ENCODE measurements at regions not wholly inside any gene's neighbourhood (a gene's known extent, or its start where the extent isn't known, plus 50 kb on each side); places are given as distances from the start of the nearest gene placed in this dataset.

DNA sequence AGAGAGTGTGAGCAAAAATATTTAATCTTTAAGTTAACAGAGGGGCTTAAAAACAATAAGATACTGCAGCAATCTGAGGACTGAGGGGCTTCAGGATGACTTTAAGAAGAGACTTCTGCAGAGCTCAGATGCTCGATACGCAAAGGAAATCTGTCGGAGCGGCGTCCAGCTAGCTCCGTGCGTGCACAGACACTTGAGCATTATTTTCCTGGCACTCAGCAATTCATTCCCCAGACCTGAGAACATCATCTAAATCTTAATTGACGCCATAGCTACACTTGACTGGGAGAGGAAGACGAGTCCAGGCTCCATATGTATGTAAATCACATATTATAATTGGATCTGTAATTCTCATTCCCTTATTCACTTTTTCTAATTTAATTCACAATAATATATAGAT is 228.2 kb downstream of the SOD2 start:
- Mint-ChIP-seq H3K27ac (no peak overlapping the region), H3K4me1 (ENCODE audit: low read depth) (peaks cover 12% of the 10 kb centered on the region), H3K36me3 (ENCODE audit: low read depth) (no peaks in the 10 kb centered on the region), H3K9me3 (no peaks in the 10 kb centered on the region), H3K27me3 (peaks cover 16% of the 10 kb centered on the region), H3K4me3 (no peak overlapping the region)

DNA sequence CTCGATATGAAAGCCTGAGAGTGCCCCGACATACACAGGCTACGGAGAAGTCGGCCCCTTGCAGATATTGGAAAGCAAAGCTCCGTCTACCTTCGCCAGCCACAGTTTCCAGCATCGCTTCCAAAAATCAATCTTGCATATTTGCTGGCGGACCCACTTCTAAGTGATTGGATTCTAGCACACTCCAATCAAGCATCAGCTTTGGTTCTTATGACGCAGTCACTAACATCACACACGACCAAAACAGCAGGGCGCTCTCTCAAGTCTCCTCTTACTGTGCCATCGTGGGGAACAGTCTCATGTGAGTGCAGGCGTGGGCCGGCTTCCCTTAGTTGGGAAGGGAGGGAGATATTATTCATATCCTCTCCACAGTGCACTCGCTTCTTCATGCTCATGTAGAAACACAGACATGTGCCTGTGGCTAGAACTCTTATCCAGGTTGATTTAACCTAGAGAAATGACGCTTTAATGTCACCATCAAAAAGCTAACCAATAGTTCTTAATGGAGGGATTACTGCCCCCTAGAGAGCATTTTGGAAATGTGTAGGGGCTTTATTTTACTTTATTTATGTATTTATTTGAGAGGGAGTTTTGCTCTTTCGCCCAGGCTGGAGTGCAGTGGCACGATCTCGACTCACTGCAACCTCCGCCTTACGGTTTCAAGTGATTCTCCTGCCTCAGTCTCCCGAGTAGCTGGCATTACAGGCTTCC is 229.8 kb downstream of the SOD2 start:
- Mint-ChIP-seq H3K36me3 (ENCODE audit: low read depth) (no peaks in the 10 kb centered on the region), H3K4me1 (ENCODE audit: low read depth) (peaks cover 11% of the 10 kb centered on the region), H3K4me3 (no peak overlapping the region), H3K27ac (no peak overlapping the region), H3K27me3 (peaks cover 14% of the 10 kb centered on the region), H3K9me3 (no peaks in the 10 kb centered on the region)

DNA sequence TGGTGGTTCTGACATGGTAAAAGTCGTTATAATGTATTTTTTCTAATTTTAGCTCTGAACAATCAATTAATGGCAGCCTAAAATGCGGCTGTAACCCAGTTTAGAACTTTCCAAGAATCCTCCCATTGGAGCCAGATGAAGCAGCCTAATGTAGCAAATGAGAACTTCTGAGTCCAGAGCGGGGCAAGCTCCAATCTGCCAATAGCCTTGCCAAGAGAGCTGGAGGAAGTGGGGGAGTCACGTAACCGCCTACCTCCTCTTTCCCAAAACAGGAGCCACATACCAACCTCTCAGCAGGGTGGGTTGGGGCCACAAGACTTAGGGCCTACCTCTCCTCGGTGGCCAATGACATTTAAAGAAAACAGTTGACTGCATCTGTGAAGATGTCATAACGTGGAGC is 230.6 kb downstream of the SOD2 start:
- Mint-ChIP-seq H3K27me3 (peaks cover 12% of the 10 kb centered on the region), H3K27ac (no peak overlapping the region), H3K4me3 (no peak overlapping the region), H3K9me3 (no peaks in the 10 kb centered on the region), H3K36me3 (ENCODE audit: low read depth) (no peaks in the 10 kb centered on the region), H3K4me1 (ENCODE audit: low read depth) (peaks cover 4% of the 10 kb centered on the region)

DNA sequence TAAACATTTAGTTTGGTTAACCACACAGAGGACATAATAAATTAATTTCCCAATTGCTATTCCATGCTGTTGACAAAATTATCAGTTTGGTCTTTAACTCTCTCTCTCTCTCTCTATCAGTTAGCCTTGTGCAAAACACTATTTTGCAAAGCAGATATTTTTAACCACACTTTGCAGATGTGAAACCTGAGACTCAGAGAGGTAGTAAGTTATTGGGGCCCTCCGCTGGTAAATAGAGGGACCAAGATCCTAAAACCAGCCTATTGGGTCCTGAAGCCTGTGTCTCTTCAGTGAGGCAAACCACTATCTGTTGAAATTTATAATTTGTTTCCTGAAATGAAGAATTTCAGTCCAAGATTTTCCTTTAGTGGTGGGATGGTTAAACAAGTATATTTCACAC is 231.0 kb downstream of the SOD2 start:
- peaks cover 10% of the 10 kb centered on the region for H3K27me3 Mint-ChIP-seq
- no peaks in the 10 kb centered on the region for H3K4me1 Mint-ChIP-seq (ENCODE audit: low read depth)
- H3K4me3 Mint-ChIP-seq = no peak overlapping the region
- H3K9me3 Mint-ChIP-seq = no peaks in the 10 kb centered on the region
- no peak overlapping the region for H3K27ac Mint-ChIP-seq
- no peaks in the 10 kb centered on the region for H3K36me3 Mint-ChIP-seq (ENCODE audit: low read depth)

DNA sequence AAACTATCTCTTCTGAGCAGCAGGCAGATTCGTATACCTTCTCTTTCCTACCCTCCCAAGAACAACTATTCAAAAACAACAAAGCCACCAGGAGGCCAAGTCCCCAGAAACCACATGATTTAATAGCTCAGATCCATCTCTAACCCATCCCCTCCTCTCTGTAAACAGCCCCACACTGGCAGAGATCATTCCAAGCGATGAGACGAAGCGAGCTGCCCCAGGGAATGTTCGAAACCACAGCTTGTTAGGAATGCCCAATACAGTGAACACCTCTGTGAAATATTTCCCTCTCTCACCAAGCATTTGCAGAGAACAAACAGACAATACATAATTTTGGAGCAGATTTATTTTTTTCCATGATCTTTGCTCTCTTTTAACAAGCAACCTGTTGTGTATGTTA is 231.8 kb downstream of the SOD2 start:
- no peak overlapping the region for H3K4me3 Mint-ChIP-seq
- no peaks in the 10 kb centered on the region for H3K9me3 Mint-ChIP-seq
- no peaks in the 10 kb centered on the region for H3K36me3 Mint-ChIP-seq (ENCODE audit: low read depth)
- peaks cover 9% of the 10 kb centered on the region for H3K27me3 Mint-ChIP-seq
- H3K4me1 Mint-ChIP-seq (ENCODE audit: low read depth) = no peaks in the 10 kb centered on the region
- no peak overlapping the region for H3K27ac Mint-ChIP-seq

DNA sequence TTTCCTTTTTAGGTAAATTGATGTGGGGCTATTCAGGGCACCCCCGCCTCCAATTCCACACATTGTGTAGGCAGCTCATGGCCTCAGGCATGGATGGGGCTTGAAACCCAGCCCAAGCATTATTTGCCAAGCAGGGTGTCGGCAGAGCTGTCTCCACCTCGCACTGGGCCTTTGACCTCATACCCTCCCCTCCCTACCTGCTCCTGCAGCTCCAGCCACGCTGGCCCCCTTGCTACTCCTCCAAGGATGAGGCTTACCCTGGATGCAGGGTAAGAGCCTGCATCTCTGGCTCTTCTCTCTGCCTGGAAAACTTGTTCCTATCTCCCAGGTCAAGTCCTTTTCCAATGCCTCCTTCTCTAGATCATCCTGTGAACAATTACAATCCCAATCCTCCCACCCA is 232.6 kb downstream of the SOD2 start:
- no peak overlapping the region for H3K27ac Mint-ChIP-seq
- no peaks in the 10 kb centered on the region for H3K9me3 Mint-ChIP-seq
- H3K27me3 Mint-ChIP-seq = peaks cover 9% of the 10 kb centered on the region
- H3K4me1 Mint-ChIP-seq (ENCODE audit: low read depth) = no peaks in the 10 kb centered on the region
- no peak overlapping the region for H3K4me3 Mint-ChIP-seq
- no peaks in the 10 kb centered on the region for H3K36me3 Mint-ChIP-seq (ENCODE audit: low read depth)

DNA sequence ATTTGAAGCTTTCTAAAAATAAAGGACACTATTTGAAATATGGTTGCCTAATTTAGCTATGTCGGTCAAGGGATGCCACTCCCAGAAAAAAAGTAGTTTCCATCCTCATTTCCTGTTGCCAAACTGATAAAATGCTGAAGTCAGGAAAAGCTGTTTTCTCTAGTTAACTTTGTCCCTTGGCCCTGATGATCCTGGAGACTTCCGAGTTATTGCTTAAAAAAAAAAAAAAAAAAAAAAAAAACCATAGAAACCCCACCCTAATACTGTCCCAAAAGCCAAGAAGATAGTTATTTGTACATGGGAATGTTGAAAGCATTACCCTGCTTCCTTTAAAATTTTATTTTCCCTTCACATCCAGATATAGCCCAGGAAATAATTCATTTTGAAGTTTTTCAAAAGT is 236.7 kb downstream of the SOD2 start:
- Mint-ChIP-seq H3K4me1 (ENCODE audit: low read depth) (no peaks in the 10 kb centered on the region), H3K27ac (no peak overlapping the region)

DNA sequence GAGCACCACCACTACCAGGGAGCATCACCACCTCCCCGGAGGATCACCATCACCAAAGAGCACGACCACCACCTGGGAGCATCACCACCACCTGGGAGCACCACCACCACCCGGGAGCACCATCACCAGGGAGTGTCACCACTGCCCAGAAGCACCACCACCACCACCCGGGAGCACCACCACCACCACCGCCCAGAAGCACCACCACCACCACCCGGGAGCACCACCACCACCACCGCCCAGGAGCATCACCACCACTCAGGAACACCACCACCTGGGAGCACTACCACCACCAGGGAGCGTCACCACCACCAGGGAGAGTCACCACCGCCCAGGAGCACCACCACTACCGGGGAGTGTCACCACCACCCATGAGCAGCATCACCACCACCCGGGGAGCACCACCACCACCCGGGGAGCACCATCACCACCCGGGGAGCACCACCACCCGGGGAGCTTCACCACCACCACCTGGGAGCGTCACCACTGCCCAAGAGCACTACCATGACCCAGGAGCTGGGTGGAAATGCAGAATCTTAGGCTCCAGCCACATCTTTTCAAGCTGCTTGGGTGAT is 237.3 kb downstream of the SOD2 start:
- no peaks in the 10 kb centered on the region for H3K36me3 Mint-ChIP-seq (ENCODE audit: low read depth)
- no peak overlapping the region for H3K27ac Mint-ChIP-seq
- no peak overlapping the region for H3K4me3 Mint-ChIP-seq
- no peaks in the 10 kb centered on the region for H3K9me3 Mint-ChIP-seq
- no peaks in the 10 kb centered on the region for H3K4me1 Mint-ChIP-seq (ENCODE audit: low read depth)
- H3K27me3 Mint-ChIP-seq = peaks cover 6% of the 10 kb centered on the region

More for the DNA sequence above, 236.7 kb downstream of the SOD2 start:
- no peaks in the 10 kb centered on the region for H3K9me3 Mint-ChIP-seq
- H3K27me3 Mint-ChIP-seq = peaks cover 6% of the 10 kb centered on the region
- H3K36me3 Mint-ChIP-seq (ENCODE audit: low read depth) = no peaks in the 10 kb centered on the region
- H3K4me3 Mint-ChIP-seq = no peak overlapping the region

DNA sequence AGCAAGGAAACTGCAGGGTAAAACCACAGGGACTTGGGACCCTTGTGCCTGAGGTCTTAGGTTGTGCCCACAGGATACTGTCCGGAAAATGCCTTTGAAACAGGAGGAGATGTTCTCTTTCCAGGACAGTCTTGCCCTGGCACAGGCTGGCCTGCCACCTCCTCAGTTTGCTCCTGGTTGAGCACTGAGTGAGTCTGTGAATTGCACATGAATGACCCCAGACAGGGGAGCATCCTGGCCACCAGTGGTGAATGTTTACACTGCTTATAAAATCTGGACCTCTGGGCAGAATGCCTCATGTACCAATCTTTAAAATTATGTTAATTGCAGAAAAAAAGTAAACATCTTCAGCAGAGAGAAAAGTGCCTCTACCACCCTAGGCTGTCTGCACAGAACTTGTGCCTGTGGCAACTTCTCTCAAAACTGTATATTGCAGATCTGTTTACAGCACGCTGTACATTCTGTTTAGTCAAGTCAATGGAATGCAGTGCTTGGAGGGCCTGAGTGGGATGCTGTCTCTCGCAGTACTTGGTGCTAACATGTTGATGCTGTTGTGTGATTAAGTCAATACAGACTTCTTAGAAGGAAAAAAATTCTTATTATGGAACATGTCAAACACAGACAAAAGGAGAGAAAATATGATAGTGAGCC is 242.1 kb downstream of the SOD2 start:
- Mint-ChIP-seq H3K27ac (no peak overlapping the region), H3K27me3 (peaks cover 14% of the 10 kb centered on the region)

DNA sequence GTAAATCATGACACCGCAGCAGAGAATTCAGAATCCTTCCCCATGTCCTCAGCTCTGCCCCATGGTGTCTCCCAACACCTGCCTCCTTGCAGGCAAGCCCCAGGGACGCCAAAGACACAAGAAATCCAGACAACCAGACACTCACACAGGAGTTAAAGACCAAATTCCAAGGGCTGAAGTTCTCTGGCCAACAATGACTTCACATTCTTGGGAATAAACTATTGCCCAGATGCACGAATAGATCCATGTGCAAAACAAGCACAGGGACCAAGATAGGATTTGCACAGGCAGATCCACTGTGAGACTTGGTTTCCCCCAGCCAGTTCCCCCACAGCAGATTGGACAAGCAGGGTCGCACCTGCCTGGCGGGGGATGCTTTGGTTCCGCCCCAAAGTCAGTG is 246.7 kb downstream of the SOD2 start:
- no peaks in the 10 kb centered on the region for H3K9me3 Mint-ChIP-seq
- H3K36me3 Mint-ChIP-seq (ENCODE audit: low read depth) = no peaks in the 10 kb centered on the region
- H3K27ac Mint-ChIP-seq = no peak overlapping the region
- no peak overlapping the region for H3K4me3 Mint-ChIP-seq
- peaks cover 12% of the 10 kb centered on the region for H3K27me3 Mint-ChIP-seq
- no peaks in the 10 kb centered on the region for H3K4me1 Mint-ChIP-seq (ENCODE audit: low read depth)

More for the DNA sequence above, 242.1 kb downstream of the SOD2 start:
- Mint-ChIP-seq H3K4me3 (no peak overlapping the region), H3K9me3 (no peaks in the 10 kb centered on the region), H3K36me3 (ENCODE audit: low read depth) (no peaks in the 10 kb centered on the region), H3K4me1 (ENCODE audit: low read depth) (no peaks in the 10 kb centered on the region)

DNA sequence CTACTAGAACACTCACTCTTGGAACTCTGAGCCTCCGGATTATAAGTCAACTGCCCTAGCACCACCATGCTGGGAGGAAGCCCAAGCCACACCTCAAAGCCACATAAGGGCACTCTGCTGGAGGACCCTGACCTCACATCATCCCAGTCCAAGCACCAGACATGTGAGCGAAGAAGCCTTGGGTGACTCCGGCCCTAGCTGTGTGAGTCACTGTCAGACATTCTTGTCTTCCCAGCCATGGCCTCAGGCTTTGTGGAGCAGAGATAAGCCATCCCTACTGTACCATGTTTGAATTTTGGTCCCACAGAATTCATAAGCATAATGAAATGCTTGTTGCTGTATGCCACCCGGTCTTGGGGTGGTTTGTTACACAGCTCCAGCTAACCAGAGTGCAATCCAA is 247.7 kb downstream of the SOD2 start:
- Mint-ChIP-seq H3K36me3 (ENCODE audit: low read depth) (no peaks in the 10 kb centered on the region), H3K4me1 (ENCODE audit: low read depth) (no peaks in the 10 kb centered on the region), H3K27ac (no peak overlapping the region), H3K9me3 (no peaks in the 10 kb centered on the region), H3K4me3 (no peak overlapping the region), H3K27me3 (peaks cover 12% of the 10 kb centered on the region)

DNA sequence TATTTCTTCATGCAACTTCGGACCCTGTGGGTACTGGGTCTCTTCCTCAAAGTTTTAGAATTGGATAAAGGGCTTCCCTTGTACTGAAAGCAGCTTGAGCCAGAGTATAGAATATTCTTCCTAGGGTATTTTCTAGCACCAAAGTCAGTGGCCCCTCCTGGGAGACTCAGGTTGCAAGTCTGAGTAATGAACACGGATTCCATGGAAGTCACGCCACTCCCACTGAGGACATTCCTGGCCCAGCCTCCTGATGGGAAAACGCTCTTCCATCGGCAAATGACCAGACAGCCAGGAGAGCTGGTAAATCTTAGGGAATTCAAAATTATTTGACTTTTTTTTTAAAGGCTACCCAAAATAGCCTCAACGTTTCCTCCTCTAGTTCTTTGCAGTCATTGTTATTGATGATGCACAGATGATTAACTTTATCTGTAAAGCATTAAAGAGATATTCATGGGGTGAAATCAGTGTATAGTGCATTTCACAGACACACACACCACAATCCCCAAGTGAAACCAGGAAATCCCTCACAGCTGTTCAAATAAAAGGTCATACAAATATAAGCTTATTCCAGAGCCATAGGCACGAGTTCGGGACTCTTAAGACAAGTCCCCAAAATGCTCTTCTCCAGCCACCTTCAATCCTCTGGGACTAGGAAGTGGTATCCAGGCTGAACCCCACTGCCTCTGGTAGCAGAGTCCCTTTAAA is 248.8 kb downstream of the SOD2 start:
- peaks cover 12% of the 10 kb centered on the region for H3K27me3 Mint-ChIP-seq
- H3K27ac Mint-ChIP-seq = no peak overlapping the region
- no peaks in the 10 kb centered on the region for H3K9me3 Mint-ChIP-seq
- H3K4me1 Mint-ChIP-seq (ENCODE audit: low read depth) = no peaks in the 10 kb centered on the region
- no peaks in the 10 kb centered on the region for H3K36me3 Mint-ChIP-seq (ENCODE audit: low read depth)
- no peak overlapping the region for H3K4me3 Mint-ChIP-seq

DNA sequence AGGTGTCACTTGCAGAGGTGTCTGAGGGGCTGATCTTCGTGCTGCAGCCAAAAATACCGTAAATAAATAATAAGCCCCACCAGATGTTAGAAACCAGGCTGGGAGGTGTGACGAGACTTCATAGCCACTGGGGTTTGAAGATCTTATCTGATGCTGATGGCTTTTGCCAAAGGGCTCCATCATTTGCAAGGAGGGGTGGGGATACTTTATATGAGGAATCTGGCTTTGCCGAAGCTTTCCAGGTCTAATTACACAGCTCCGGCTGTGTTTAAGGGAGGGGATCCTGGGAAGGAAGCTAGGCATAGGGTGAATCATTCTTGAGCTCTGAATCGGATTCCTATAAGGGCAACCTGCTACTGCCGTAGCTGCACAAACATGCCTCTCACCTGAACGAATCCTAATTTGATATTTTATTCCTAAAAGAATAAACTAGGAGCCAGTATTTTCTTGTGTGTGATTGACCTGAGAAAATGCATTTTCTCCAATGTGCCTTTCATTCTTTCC is 249.6 kb downstream of the SOD2 start:
- Mint-ChIP-seq H3K27me3 (peaks cover 12% of the 10 kb centered on the region), H3K4me3 (no peak overlapping the region), H3K36me3 (ENCODE audit: low read depth) (no peaks in the 10 kb centered on the region), H3K4me1 (ENCODE audit: low read depth) (no peaks in the 10 kb centered on the region), H3K9me3 (no peaks in the 10 kb centered on the region), H3K27ac (no peak overlapping the region)

DNA sequence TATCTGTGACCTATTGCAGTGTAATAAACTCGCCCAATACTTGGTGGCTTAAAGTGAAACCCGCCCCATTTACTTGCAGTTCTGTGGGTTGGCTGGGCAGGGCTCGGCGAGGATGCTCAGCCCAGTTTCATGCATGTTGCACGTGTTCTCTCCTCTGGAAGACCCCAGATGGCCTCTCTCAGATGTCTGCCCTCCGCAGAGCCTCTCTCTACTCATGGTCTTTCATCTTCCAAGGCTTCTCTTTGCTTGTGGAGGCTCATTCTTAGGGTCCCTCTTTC is 251.4 kb downstream of the SOD2 start:
- H3K27me3 Mint-ChIP-seq = peaks cover 4% of the 10 kb centered on the region
- no peaks in the 10 kb centered on the region for H3K9me3 Mint-ChIP-seq
- H3K27ac Mint-ChIP-seq = no peak overlapping the region
- H3K36me3 Mint-ChIP-seq (ENCODE audit: low read depth) = no peaks in the 10 kb centered on the region
- no peak overlapping the region for H3K4me3 Mint-ChIP-seq
- no peaks in the 10 kb centered on the region for H3K4me1 Mint-ChIP-seq (ENCODE audit: low read depth)

Measured in stimulated activated naive CD8-positive, alpha-beta T cell treated with anti-CD3 and anti-CD28 coated beads, Interleukin-15, Interleukin-2, amounts not matched to agents 100 ng/mL and 50 ng/mL, for 24 hours (primary cell).